IMR-90 (cell line): ENCODE measurements at regions not wholly inside any gene's neighbourhood (a gene's known extent, or its start where the extent isn't known, plus 50 kb on each side); places are given as distances from the start of the nearest gene placed in this dataset.

ENCODE experiments used
- ATAC-seq: fragments of 200-7000 bp; cut with Tn5 transposase; 2 replicates; pipeline ENCODE4 v1.9.1; 2020; ENCODE audit warnings: low read depth, mild to moderate bottlenecking, moderate library complexity
- BruUV-seq: library from RNA; stranded (reverse); fragments of 400-500 nt; replicated peaks from 2 replicates; lab custom pipeline; 2021; lab: Mats Ljungman, UMichigan
- CTCF ChIA-PET: fragments of 300-600 bp; formaldehyde crosslinking; extraction: SDS; loops from one replicate; lab custom pipeline; 2021; ENCODE audit warnings: antibody characterized with exemption; lab: Yijun Ruan, JAX
- POLR2A ChIA-PET: fragments of 300-600 bp; sonication (Branson Sonifier 250); formaldehyde crosslinking; loops from one replicate; lab custom pipeline; 2022; ENCODE audit warnings: antibody characterized with exemption; ENCODE audit not compliant: unreplicated experiment; lab: Charles Lee
- DNase-seq: peaks from one replicate; pipeline ENCODE4 v3.0.0; 2013
- H2AFZ ChIP-seq: replicated peaks from 2 replicates; pipeline ENCODE3; 2013; ENCODE audit warnings: low read length, mild to moderate bottlenecking; ENCODE audit not compliant: poor library complexity
- H2AK5ac ChIP-seq: 2 replicates; pipeline ENCODE4 v1.6.1; 2013; ENCODE audit warnings: low read depth, low read length, inconsistent platforms
- H2AK9ac ChIP-seq: replicated peaks from 2 replicates; pipeline ENCODE3; 2013; ENCODE audit warnings: mild to moderate bottlenecking, low read depth, low read length, moderate library complexity; ENCODE audit not compliant: poor library complexity
- H2BK120ac ChIP-seq: 2 replicates; pipeline ENCODE4 v1.6.1; 2013; ENCODE audit warnings: low read depth, low read length, inconsistent platforms
- H2BK15ac ChIP-seq: 3 replicates; pipeline ENCODE4 v1.6.1; 2013; ENCODE audit warnings: low read depth, low read length, inconsistent platforms
- H2BK20ac ChIP-seq: 2 replicates; pipeline ENCODE4 v1.6.1; 2013; ENCODE audit warnings: low read depth, mild to moderate bottlenecking, inconsistent platforms, low read length, moderate library complexity
- H2BK5ac ChIP-seq: 2 replicates; pipeline ENCODE4 v1.6.1; 2013; ENCODE audit warnings: mild to moderate bottlenecking, low read depth, low read length, inconsistent platforms; ENCODE audit not compliant: poor library complexity, severe bottlenecking
- H3K14ac ChIP-seq: replicated peaks from 2 replicates; pipeline ENCODE4 v1.6.1; 2013; ENCODE audit warnings: low read depth, low read length, inconsistent platforms
- H3K18ac ChIP-seq: 2 replicates; pipeline ENCODE4 v1.6.1; 2013; ENCODE audit warnings: low read depth, low read length, control low read depth
- H3K23ac ChIP-seq: 2 replicates; pipeline ENCODE4 v1.6.1; 2013; ENCODE audit warnings: low read depth, low read length, inconsistent platforms
- H3K27ac ChIP-seq: 2 replicates; pipeline ENCODE4 v1.5.1; 2013; ENCODE audit warnings: mild to moderate bottlenecking, control low read depth, low read length; ENCODE audit not compliant: insufficient read depth
- H3K27me3 ChIP-seq: 2 replicates; pipeline ENCODE4 v1.6.1; 2013; ENCODE audit warnings: low read length; ENCODE audit not compliant: control insufficient read depth, insufficient read depth
- H3K36me3 ChIP-seq: 2 replicates; pipeline ENCODE4 v1.6.1; 2013; ENCODE audit warnings: low read length, mixed read lengths; ENCODE audit not compliant: control insufficient read depth, insufficient read depth
- H3K4ac ChIP-seq: 2 replicates; pipeline ENCODE4 v1.6.1; 2013; ENCODE audit warnings: low read depth, low read length, inconsistent platforms
- H3K4me1 ChIP-seq: 2 replicates; pipeline ENCODE4 v1.6.1; 2013; ENCODE audit warnings: low read length, mixed read lengths; ENCODE audit not compliant: control insufficient read depth, insufficient read depth
- H3K4me2 ChIP-seq: 2 replicates; pipeline ENCODE4 v1.6.1; 2013; ENCODE audit warnings: low read depth, mild to moderate bottlenecking, control low read depth, low read length, moderate library complexity
- H3K4me3 ChIP-seq: 2 replicates; pipeline ENCODE4 v1.5.1; 2013; ENCODE audit warnings: low read depth, mild to moderate bottlenecking, control low read depth, low read length, moderate library complexity; ENCODE audit not compliant: insufficient read depth
- H3K56ac ChIP-seq: 2 replicates; pipeline ENCODE4 v1.6.1; 2013; ENCODE audit warnings: low read length, inconsistent platforms; ENCODE audit not compliant: insufficient read depth; ENCODE audit errors: extremely low read depth
- H3K79me1 ChIP-seq, 2 experiments: 2 replicates each; pipeline ENCODE4 v1.6.1; 2013; ENCODE audit warnings: low read length in 2 of 2, inconsistent platforms in 1 of 2, low read depth in 1 of 2
- H3K9ac ChIP-seq: 2 replicates; pipeline ENCODE4 v1.6.1; 2013; ENCODE audit warnings: low read depth, low read length, control low read depth
- H3K9me1 ChIP-seq: 2 replicates; pipeline ENCODE4 v1.6.1; 2013; ENCODE audit warnings: low read length, inconsistent platforms; ENCODE audit not compliant: insufficient read depth
- H3K9me3 ChIP-seq: 2 replicates; pipeline ENCODE4 v1.6.1; 2013; ENCODE audit warnings: low read length; ENCODE audit not compliant: control insufficient read depth, insufficient read depth
- H4K20me1 ChIP-seq: 2 replicates; pipeline ENCODE4 v1.6.1; 2013; ENCODE audit warnings: low read length, inconsistent platforms; ENCODE audit not compliant: insufficient read depth
- H4K5ac ChIP-seq: 2 replicates; pipeline ENCODE4 v1.6.1; 2013; ENCODE audit warnings: mild to moderate bottlenecking, low read depth, low read length, control low read depth
- H4K8ac ChIP-seq, 2 experiments: 2 replicates each; pipeline ENCODE4 v1.6.1; 2013; ENCODE audit warnings: low read depth in 2 of 2, low read length in 2 of 2, control low read depth in 1 of 2, inconsistent platforms in 1 of 2
- H4K91ac ChIP-seq: 2 replicates; pipeline ENCODE4 v1.6.1; 2013; ENCODE audit warnings: low read depth, low read length, inconsistent platforms; ENCODE audit not compliant: insufficient read depth
- BHLHE40 ChIP-seq: fragments of 150-350 bp; IDR thresholded peaks from 2 replicates; pipeline ENCODE4 v1.6.1; 2016; ENCODE audit warnings: mild to moderate bottlenecking, low read depth, low read length
- CEBPB ChIP-seq: IDR thresholded peaks from 2 replicates; pipeline ENCODE4 v1.6.1; 2012; ENCODE audit warnings: low read depth, low read length, improper control_type of control experiment
- CHD1 ChIP-seq: IDR thresholded peaks from 2 replicates; pipeline ENCODE4 v1.6.1; 2012; ENCODE audit warnings: low read depth, low read length, improper control_type of control experiment
- MAFK ChIP-seq: IDR thresholded peaks from 2 replicates; pipeline ENCODE4 v1.6.1; 2012; ENCODE audit warnings: low read depth, low read length, improper control_type of control experiment
- MAZ ChIP-seq: IDR thresholded peaks from 2 replicates; pipeline ENCODE4 v1.6.1; 2012; ENCODE audit warnings: low read depth, mild to moderate bottlenecking, low read length, improper control_type of control experiment, moderate library complexity, borderline replicate concordance
- MXI1 ChIP-seq: IDR thresholded peaks from 2 replicates; pipeline ENCODE4 v1.6.1; 2012; ENCODE audit warnings: low read depth, mild to moderate bottlenecking, low read length, moderate library complexity, borderline replicate concordance
- NFE2L2 ChIP-seq: fragments of 150-350 bp; IDR thresholded peaks from 2 replicates; pipeline ENCODE4 v1.6.1; 2016; ENCODE audit warnings: low read depth, mild to moderate bottlenecking, low read length
- POLR2A ChIP-seq: IDR thresholded peaks from 2 replicates; pipeline ENCODE4 v1.6.1; 2012; ENCODE audit warnings: mild to moderate bottlenecking, low read depth, low read length
- RAD21 ChIP-seq: IDR thresholded peaks from 2 replicates; pipeline ENCODE4 v1.6.1; 2012; ENCODE audit warnings: low read length, improper control_type of control experiment
- RCOR1 ChIP-seq: IDR thresholded peaks from 2 replicates; pipeline ENCODE4 v1.6.1; 2012; ENCODE audit warnings: mild to moderate bottlenecking, low read length, improper control_type of control experiment; ENCODE audit not compliant: insufficient replicate concordance
- RFX5 ChIP-seq: IDR thresholded peaks from 2 replicates; pipeline ENCODE4 v1.8.0; 2012; ENCODE audit warnings: low read depth, mild to moderate bottlenecking, low read length, moderate library complexity
- SMC3 ChIP-seq: fragments of 150-350 bp; IDR thresholded peaks from 2 replicates; pipeline ENCODE4 v1.6.1; 2016; ENCODE audit warnings: low read depth, mild to moderate bottlenecking, antibody characterized with exemption, low read length, moderate library complexity
- WGBS, 2 experiments: methylation state at CpG; one replicate each; pipeline versions ENCODE4 v1.1.5 to v1.1.7; 2013; ENCODE audit warnings: missing lambda C conversion rate in 2 of 2; ENCODE audit not compliant: insufficient read length in 1 of 2; ENCODE audit errors: extremely low coverage in 2 of 2; 5-methylcytosine and 5-hydroxymethylcytosine counted together
- dilution Hi-C: fragments of 300-500 bp; cut with HindIII; formaldehyde crosslinking; loops from one replicate; pipeline ENCODE4 v1.14.3; 2018; ENCODE audit warnings: low sequenced_read_pairs; ENCODE audit not compliant: unreplicated experiment
- in situ Hi-C: fragments of 300-500 bp; cut with MboI; formaldehyde crosslinking; loops from 3 replicates; pipeline ENCODE4 v1.14.3; 2019; ENCODE audit warnings: low sequenced_read_pairs, inconsistent platforms, mixed read lengths
- intact Hi-C: fragments of 100-400 bp; cut with micrococcal nuclease; formaldehyde crosslinking; loops from 2 replicates; pipeline ENCODE4 v1.10.0; 2022
- TF ChIP-seq, protein P1 (sequence below): conservative IDR thresholded peaks from 2 replicates; pipeline ENCODE4 v1.5.1; 2012; ENCODE audit warnings: mild to moderate bottlenecking, low read depth, low read length, improper control_type of control experiment
- TF ChIP-seq, protein P2 (sequence below): fragments of 150-350 bp; IDR thresholded peaks from 2 replicates; pipeline ENCODE4 v1.6.1; 2017; ENCODE audit warnings: mild to moderate bottlenecking, antibody characterized with exemption, low read length, low read depth

DNA sequence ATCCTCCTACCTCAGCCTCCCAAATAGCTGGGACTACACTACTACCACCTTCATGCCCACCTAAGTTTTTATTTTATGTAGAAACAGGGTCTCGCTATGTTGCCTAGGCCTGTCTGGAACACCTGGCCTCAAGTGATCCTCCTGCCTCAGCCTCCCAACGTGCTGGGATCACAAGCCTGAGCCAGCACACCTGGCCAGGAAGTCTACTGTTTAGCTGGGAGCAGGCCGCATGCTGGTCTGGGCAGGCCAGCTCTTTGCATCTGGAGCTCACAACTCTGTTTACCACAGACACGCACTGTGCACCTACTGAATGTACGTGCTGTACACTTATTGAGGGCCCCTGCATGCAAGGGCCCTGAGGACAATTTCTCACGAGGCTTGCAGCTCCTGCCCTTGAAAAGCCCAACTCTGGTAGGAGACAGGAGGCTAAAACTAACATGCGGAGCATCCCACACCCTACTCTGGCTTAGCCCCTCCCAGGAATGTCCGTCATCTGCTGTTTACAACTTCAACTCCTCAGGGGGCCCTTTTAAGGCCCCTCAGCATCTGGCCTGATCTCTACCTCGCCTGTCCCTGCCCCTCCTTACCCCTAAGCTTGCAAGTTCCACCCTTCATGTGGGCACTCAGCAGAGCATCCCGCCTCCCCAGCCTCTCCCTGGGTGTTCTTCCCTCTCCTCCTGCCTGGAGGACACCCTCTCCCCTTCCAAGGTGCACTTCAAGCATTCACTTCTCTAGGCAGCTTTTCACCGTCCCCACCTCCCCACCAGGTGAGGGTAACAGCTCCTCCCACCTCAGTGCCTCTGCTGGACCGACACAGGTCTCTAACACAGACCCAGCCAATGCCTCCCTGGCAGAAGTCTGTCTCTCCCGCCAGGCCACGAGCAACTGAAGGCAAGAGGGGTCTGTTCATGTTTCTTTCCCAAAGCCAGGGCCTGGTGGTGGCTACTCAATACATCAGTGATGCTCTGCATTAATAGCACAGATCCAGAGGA lies 114.2 kb upstream of the UQCRFS1 start (continued):
- TF ChIP-seq NFE2L2 = no peak

DNA sequence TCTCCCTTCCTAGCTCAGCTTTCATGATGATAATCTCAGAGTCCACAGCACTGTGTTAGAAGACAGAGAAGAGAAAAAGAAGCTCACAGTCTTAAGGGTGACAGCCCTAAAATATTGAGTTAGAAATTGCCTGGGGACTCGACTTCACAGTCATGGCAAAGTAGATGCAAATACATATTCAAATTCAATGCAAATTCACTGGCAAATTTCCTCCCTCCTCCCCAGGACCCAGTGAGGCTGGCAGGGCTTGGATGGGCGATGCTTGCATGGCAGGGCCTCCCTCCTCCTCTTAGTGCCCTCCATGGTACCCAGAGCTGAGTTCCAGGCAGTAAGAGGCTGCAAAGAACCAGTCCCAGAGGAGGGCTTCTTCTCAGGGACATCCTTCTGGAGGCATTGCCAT lies 115.6 kb upstream of the UQCRFS1 start:
- no peak overlapping the region for H3K27ac ChIP-seq
- H2BK5ac ChIP-seq = no peak overlapping the region
- ChIA-PET CTCF (no interaction called here), POLR2A (no interaction called here)
- H2BK120ac ChIP-seq = no peak overlapping the region
- no peak overlapping the region for H2BK20ac ChIP-seq
- no peak overlapping the region for H3K14ac ChIP-seq
- no peak overlapping the region for H3K18ac ChIP-seq
- no peak overlapping the region for H3K23ac ChIP-seq
- H2AFZ ChIP-seq = no peak overlapping the region
- dilution Hi-C loops (no loop called here), intact Hi-C loops (no loop called here), in situ Hi-C loops (no loop called here)
- H2AK9ac ChIP-seq = no peak overlapping the region
- H2BK15ac ChIP-seq = no peak overlapping the region
- BruUV-seq = no TSS peak
- no peaks in the 10 kb centered on the region for H3K27me3 ChIP-seq
- H3K79me1 ChIP-seq = no peaks in the 10 kb centered on the region
- no peak overlapping the region for H4K91ac ChIP-seq
- H3K36me3 ChIP-seq = no peaks in the 10 kb centered on the region
- no peak overlapping the region for H3K4me2 ChIP-seq
- H3K9ac ChIP-seq = no peak overlapping the region
- no peaks in the 10 kb centered on the region for H3K9me1 ChIP-seq
- ATAC-seq = no peak
- no peaks in the 10 kb centered on the region for H3K4me1 ChIP-seq
- H2AK5ac ChIP-seq = no peak overlapping the region
- no CpG with 5 or more reads among the region's 2 CpGs for WGBS, 2 experiments
- peaks cover 13% of the 10 kb centered on the region; the same call in 1 of the 2 replicates for H3K9me3 ChIP-seq
- DNase-seq = no peak
- no peaks in the 10 kb centered on the region for H4K20me1 ChIP-seq
- no peak overlapping the region for H4K8ac ChIP-seq
- H4K5ac ChIP-seq = no peak overlapping the region
- no peak overlapping the region; the same call in 1 of the 2 replicates for H3K56ac ChIP-seq
- no peak overlapping the region for H3K4me3 ChIP-seq
- H3K4ac ChIP-seq = no peak overlapping the region
- TF ChIP-seq CHD1 (no peak), MAFK (no peak), BHLHE40 (no peak), NFE2L2 (no peak), RAD21 (no peak), MAZ (no peak), CEBPB (no peak), RFX5 (no peak), POLR2A (no peak), RCOR1 (no peak), SMC3 (no peak), MXI1 (no peak)
- TF ChIP-seq, protein P1, sequence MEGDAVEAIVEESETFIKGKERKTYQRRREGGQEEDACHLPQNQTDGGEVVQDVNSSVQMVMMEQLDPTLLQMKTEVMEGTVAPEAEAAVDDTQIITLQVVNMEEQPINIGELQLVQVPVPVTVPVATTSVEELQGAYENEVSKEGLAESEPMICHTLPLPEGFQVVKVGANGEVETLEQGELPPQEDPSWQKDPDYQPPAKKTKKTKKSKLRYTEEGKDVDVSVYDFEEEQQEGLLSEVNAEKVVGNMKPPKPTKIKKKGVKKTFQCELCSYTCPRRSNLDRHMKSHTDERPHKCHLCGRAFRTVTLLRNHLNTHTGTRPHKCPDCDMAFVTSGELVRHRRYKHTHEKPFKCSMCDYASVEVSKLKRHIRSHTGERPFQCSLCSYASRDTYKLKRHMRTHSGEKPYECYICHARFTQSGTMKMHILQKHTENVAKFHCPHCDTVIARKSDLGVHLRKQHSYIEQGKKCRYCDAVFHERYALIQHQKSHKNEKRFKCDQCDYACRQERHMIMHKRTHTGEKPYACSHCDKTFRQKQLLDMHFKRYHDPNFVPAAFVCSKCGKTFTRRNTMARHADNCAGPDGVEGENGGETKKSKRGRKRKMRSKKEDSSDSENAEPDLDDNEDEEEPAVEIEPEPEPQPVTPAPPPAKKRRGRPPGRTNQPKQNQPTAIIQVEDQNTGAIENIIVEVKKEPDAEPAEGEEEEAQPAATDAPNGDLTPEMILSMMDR = no peak
- TF ChIP-seq, protein P2, sequence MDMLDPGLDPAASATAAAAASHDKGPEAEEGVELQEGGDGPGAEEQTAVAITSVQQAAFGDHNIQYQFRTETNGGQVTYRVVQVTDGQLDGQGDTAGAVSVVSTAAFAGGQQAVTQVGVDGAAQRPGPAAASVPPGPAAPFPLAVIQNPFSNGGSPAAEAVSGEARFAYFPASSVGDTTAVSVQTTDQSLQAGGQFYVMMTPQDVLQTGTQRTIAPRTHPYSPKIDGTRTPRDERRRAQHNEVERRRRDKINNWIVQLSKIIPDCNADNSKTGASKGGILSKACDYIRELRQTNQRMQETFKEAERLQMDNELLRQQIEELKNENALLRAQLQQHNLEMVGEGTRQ = no peak
